BJ (cell line): ENCODE measurements at regions not wholly inside any gene's neighbourhood (a gene's known extent, or its start where the extent isn't known, plus 50 kb on each side); places are given as distances from the start of the nearest gene placed in this dataset.

Experiments
- CTCF ChIA-PET: fragments of 350-600 bp; formaldehyde crosslinking; extraction: SDS; loops from one replicate; lab custom pipeline; 2021; ENCODE audit warnings: antibody characterized with exemption, inconsistent platforms; lab: Yijun Ruan, JAX
- POLR2A ChIA-PET: fragments of 300-600 bp; sonication (Branson Sonifier 250); formaldehyde crosslinking; extraction: SDS; loops from one replicate; lab custom pipeline; 2021; ENCODE audit warnings: antibody characterized with exemption; lab: Charles Lee
- DNase-seq: peaks from one replicate; pipeline ENCODE4 v3.0.0-alpha.2; 2011; ENCODE audit warnings: low read depth
- H3K27me3 ChIP-seq: 2 replicates; pipeline ENCODE4 v1.6.0; 2011; ENCODE audit warnings: low read length; ENCODE audit not compliant: control insufficient read depth, insufficient read depth
- H3K36me3 ChIP-seq: 2 replicates; pipeline ENCODE4 v1.5.1; 2011; ENCODE audit warnings: low read length; ENCODE audit not compliant: control insufficient read depth, insufficient read depth
- H3K4me3 ChIP-seq: 2 replicates; pipeline ENCODE4 v1.5.1; 2011; ENCODE audit warnings: low read depth, mild to moderate bottlenecking, control low read depth, low read length
- TF ChIP-seq, protein P1 (sequence below): IDR thresholded peaks from 2 replicates; pipeline ENCODE4 v1.5.1; 2011; ENCODE audit warnings: low read depth, mild to moderate bottlenecking, control low read depth, inconsistent platforms, low read length, moderate library complexity; ENCODE audit not compliant: insufficient read depth

DNA sequence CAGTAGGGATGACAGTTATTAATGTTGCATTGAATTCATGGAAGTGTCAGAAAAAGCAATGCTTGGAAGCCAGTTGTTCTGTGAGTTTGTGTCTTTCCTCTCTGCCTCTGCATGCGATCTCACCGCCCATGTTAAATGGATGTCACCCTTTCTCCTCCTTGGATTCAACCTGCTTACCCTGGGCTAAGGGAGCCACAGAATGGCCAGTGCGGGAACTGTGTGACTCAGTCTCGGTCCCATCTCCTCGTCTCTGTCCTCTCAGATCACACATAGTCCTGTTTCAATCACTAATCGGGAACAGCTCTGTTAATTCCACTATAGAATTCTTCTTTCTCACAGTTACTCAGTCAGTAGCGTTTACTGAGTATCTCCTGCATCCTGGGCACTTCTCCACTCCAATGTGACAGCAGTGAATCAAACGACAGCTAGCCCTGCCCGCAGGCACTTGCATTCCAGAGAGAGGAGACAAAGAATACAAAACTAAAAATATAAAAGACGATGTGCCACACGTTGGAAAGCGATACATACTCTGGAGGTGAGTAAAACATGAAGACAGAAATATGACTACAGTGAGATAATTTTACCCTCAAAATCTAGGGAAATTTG lies 53.6 kb upstream of the TLR3 start:
- TF ChIP-seq, protein P1, sequence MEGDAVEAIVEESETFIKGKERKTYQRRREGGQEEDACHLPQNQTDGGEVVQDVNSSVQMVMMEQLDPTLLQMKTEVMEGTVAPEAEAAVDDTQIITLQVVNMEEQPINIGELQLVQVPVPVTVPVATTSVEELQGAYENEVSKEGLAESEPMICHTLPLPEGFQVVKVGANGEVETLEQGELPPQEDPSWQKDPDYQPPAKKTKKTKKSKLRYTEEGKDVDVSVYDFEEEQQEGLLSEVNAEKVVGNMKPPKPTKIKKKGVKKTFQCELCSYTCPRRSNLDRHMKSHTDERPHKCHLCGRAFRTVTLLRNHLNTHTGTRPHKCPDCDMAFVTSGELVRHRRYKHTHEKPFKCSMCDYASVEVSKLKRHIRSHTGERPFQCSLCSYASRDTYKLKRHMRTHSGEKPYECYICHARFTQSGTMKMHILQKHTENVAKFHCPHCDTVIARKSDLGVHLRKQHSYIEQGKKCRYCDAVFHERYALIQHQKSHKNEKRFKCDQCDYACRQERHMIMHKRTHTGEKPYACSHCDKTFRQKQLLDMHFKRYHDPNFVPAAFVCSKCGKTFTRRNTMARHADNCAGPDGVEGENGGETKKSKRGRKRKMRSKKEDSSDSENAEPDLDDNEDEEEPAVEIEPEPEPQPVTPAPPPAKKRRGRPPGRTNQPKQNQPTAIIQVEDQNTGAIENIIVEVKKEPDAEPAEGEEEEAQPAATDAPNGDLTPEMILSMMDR = no peak
- Histone ChIP-seq H3K4me3 (no peak overlapping the region), H3K36me3 (no peaks in the 10 kb centered on the region), H3K27me3 (no peaks in the 10 kb centered on the region)
- ChIA-PET CTCF (interaction anchor here (1.2 kb wide), 1 partner anchor 374 kb away, joined by 3 read pairs; no protein-coding TSS in a partner anchor), POLR2A (no interaction called here)
- no peak for DNase-seq

DNA sequence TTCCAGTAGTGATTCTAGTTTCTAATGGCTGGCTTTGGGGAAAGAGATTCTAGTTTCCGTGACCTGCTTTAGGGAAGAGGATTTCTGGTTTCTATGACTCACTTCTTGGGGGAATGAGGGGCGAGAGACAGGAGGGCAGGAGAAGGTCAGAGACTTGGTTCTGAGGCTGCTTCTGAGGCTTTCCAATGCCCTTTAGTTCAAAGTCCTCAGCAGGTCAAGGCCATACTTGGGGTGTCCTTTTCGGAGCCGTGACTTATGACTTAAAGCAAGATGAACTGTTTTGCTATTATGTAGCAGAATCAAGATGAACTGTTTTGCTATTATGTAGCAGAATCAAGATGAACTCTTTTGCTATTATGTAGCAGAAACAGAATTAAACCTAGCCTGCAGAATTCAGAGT lies 52.2 kb upstream of the TLR3 start:
- no peak for DNase-seq
- ChIA-PET POLR2A (no interaction called here), CTCF (interaction anchor here (0.6 to 1.3 kb wide), 2 partner anchors 12 to 37 kb away, joined by 3 read pairs; no protein-coding TSS in a partner anchor)
- TF ChIP-seq, protein P1 = no peak
- no peaks in the 10 kb centered on the region for H3K27me3 ChIP-seq
- H3K36me3 ChIP-seq = no peaks in the 10 kb centered on the region
- no peak overlapping the region for H3K4me3 ChIP-seq

DNA sequence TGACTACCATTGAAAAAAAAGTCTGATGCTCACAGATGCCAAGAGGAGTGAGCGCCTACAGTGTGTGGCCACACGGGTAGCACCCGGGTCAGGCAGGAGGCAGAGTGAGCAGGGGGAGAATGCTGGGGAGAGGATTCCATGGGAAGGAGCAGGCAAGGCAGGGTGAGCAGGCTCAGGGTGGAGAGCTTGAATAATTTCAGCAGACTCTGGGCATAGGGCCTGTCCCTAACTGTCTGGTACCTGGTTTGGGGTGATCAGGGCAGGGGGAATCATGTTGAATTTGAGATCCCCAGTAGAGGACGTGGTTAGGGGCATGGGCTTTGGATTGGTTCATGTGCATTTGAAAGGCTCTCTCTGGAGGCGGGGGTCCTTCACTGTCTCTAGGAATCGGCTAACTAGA lies 51.2 kb upstream of the TLR3 start:
- H3K27me3 ChIP-seq = no peaks in the 10 kb centered on the region
- no peak overlapping the region for H3K4me3 ChIP-seq
- no peak for DNase-seq
- POLR2A ChIA-PET = no interaction called here
- TF ChIP-seq, protein P1 = no peak
- CTCF ChIA-PET = interaction anchor here (1.3 to 1.9 kb wide), 2 partner anchors 13 to 393 kb away, joined by 3 to 6 read pairs; no protein-coding TSS in a partner anchor
- no peaks in the 10 kb centered on the region for H3K36me3 ChIP-seq

DNA sequence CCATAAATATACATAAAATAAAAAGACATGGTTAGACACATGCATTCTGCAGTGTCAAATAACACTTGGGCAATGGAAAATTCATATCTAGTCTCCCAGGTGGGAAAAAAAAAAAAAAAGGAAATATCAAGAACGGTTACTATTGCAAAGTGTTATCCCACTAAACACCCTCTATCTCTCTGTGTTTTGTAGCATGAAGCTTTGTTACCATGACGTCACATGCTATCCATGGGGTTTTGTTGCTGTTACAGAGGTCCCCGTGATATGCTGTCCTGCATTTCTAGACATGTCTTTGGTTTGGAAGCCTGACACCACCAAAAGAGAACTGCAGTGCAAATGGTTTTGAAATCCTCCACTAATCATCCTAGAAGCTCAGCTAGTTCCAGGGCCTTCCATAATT lies 50.7 kb upstream of the TLR3 start:
- DNase-seq = no peak
- CTCF ChIA-PET = interaction anchor here (0.6 to 4.5 kb wide), 4 partner anchors 13 to 393 kb away, joined by 3 to 88 read pairs (median 5); no protein-coding TSS in a partner anchor
- H3K27me3 ChIP-seq = no peaks in the 10 kb centered on the region
- H3K4me3 ChIP-seq = no peak overlapping the region
- H3K36me3 ChIP-seq = no peaks in the 10 kb centered on the region
- POLR2A ChIA-PET = no interaction called here
- TF ChIP-seq, protein P1 = no peak

DNA sequence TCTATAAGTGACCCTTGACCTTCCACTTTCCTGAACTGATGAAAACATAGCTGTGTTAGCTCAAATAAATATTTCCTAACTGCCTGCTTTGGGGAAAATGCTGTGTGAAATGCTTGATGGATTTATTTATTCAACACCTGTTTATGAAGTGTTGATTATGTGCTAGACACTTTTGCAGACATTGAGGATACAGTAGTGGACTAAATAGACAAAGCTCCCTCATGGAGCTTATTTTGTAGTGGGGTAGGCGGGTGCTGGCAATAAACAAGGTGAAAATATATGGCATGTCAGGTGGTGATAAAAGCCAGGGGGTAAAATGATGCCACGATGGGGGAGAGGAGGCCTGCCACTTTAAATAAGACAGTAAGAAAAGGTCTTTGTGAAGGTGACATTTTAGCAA lies 50.2 kb upstream of the TLR3 start:
- H3K27me3 ChIP-seq = no peaks in the 10 kb centered on the region
- ChIA-PET CTCF (interaction anchor here (0.6 to 4.5 kb wide), 6 partner anchors 13 to 421 kb away, joined by 3 to 88 read pairs (median 6); no protein-coding TSS in a partner anchor), POLR2A (no interaction called here)
- no peaks in the 10 kb centered on the region for H3K36me3 ChIP-seq
- no peak overlapping the region for H3K4me3 ChIP-seq
- TF ChIP-seq, protein P1 = no peak
- no peak for DNase-seq
